NCI-H187 treated with DMSO at 0.1 percent for 48 hours (cell line): ENCODE measurements at regions not wholly inside any gene's neighbourhood (a gene's known extent, or its start where the extent isn't known, plus 50 kb on each side); places are given as distances from the start of the nearest gene placed in this dataset.
"Not testable (repeated sequence)": the region's sequence is repeated elsewhere in the genome, so short reads cannot be mapped to it uniquely, and the experiment has no call there.

Experiments used
- DNase-seq: peaks from one replicate; lab custom pipeline; 2025; lab: John Stamatoyannopoulos, UW

DNA sequence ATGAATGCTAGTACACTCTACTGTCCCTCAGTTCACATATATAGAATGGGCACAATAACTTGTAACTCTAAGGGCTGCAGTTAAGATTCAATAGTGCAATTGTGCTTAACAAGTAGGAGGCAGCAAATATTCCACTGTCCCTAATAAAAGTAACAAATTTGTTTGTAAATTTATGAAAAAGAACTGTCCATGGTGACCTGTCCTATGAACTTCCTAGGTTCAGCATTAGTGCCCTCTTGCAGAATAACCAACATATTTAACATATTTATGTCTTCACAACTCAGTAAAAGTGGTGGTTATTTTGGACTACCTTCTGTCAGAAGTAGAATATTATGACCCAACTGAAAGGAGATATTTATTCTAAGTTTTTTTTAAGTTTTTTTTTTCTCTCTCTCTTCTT, 327.8 kb downstream of the CENPW start:
- DNase-seq: no peak

DNA sequence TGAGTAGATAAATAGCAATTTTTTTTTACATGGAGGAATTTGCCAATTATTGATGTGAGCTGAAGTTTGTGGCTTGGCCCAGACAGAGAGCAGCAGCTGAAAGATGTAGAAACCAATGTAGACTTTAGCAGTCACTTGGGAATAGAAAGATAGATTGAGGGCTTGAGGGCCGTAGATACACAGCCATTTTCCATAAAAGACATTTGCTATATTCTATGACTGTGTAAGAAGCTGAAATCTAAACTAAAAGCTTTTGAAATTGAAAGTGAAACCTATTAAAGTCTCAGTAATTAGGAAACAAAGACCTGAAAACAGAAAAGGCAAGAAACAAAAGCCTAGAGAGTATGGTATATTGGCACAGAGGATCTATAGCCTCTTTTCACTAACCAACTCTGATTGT, 332.7 kb downstream of the CENPW start:
- DNase-seq: no peak

DNA sequence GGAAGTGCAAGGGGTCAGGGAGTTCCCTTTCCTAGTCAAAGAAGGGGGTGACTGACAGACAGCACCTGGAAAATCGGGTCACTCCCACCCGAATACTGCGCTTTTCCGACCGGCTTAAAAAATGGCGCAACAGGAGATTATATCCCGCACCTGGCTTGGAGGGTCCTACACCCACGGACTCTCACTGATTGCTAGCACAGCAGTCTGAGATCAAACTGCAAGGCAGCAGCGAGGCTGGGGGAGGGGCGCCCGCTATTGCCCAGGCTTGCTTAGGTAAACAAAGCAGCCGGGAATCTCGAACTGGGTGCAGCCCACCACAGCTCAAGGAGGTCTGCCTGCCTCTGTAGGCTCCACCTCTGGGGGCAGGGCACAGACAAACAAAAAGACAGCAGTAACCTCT, 333.8 kb downstream of the CENPW start:
- DNase-seq: not testable (repeated sequence)

DNA sequence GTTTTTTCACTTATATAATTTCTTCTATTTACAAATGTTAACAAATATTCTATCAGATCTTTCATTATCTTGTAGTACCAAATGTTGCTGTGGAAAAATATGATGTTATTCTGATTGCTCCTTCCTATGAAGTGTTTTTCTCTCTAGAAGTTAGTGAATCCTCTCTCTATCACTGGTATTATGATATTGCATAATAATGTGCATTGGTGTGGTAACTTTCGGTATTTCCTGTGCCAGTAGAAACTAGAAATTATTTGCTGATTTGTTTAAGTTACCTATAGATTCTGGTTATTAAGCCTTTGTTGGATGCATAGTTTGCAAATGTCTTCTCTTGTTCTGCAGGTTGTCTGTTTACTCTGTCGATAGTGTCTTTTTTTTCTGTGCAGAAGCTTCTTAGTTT, 342.5 kb downstream of the CENPW start:
- no peak for DNase-seq

DNA sequence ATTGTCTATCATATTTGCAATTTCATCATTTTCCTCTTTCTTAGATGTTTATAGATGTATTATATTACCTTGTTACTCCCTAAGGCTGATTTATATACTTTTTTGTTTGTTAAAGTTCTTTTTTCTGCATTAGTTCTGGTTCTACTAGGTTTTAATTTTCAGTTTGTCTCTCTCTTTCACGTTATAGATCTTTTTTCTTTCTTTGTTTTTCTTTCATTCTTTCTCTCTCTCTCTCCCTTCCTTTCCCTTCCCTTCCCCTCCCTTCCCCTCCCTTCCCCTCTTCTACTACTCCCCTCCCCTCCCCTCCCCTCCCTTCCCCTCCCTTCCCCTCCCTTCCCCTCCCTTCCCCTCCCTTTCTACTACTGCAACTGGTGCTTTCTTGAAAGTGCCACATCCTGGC, 345.3 kb downstream of the CENPW start:
- no peak for DNase-seq

DNA sequence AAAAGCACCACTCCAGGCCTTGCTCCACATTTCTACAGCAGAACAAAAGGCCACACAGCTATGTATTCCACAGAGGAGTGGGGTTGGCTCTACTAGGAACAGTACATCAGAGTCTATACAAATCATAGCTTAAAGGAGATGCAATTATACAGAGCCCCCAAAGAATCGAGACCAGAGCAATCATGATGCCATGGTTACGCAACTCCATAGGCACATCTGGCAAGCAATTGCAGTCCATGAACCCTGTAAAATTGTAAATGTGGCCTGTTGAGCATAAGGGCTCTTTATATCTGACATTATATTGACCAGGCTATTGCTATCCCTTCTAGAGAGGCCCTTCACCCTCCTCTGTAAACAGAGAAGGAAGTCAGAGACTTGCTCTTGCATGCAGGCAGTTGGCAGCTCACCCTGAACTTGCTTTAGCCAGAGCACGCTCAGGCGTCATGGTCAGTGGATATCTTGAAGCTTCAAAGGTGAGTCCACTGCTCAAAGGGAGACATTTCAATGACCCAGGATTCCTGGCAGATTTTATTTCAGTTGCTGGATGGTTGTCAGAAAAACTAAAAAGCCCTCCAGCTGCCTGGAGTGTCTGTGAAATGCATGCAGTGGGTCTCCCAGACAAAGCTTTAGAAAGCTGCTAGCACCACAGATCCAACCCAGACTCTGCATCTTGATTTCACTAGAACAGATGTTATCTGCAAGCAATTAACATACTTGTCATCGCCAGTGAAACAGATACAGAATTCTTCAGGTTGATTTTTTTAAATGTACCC, 357.2 kb downstream of the CENPW start:
- no peak for DNase-seq

DNA sequence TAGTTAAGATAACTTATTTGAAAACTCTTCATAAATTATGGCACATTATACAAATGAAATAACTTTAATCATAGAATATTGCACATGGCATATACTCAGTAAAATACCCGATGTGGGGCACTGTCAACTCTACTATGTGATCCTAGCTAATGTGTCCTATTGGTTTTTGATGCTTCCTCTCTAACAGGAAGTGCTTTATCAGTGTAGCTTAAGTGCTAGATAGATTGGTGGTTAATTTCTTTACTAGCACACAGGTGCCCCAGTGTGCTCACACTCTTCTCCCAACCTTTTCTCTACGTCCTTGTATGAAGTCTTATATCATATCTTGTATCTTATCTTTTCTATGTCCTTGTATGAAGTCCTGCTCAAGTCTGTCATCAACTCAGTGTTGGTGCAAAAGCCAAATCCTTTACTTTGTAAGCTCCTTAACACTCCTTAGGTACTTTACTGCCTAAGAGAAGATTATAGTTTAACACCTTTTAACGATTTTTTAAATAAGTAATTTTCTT, 358.9 kb downstream of the CENPW start:
- DNase-seq: no peak

DNA sequence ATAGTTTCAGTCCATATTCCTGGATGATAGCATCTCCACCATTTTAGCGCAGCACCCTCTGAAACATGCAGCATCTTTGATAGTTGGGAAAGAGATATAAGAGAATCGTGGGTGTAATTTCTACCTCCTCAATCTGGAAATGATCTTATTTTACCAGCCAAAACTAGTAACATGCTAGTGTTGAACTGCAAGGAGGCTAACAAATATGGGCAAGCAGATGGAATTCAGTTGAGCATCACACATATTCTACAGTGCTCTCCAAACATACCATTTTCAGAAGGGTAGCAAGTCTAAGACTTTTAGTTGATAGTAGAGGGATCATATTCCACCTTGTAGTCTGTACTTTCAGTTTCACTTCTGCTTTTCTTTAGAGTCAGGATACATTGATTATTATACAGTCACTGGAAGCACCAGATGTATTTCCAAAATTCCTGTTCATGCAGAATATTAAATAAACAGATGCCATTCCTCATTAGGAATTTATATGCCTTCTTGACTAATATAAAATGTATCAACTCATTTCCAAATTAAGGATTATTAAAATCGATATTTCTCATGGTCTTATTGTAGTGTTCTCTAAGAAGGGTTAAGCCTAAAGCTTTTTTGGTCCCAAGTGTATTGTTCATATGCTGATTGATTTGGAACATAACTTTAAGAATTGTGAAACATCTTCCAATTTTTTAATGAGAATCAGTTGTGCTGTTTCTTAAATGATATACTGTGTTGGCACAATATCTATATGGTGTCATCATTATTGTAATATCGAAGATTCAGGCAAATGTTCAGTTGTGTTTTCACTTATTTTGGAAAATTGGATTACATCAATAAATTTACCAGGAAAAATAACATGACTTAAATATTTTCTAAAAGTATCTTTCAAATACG, 362.0 kb downstream of the CENPW start:
- DNase-seq: no peak

DNA sequence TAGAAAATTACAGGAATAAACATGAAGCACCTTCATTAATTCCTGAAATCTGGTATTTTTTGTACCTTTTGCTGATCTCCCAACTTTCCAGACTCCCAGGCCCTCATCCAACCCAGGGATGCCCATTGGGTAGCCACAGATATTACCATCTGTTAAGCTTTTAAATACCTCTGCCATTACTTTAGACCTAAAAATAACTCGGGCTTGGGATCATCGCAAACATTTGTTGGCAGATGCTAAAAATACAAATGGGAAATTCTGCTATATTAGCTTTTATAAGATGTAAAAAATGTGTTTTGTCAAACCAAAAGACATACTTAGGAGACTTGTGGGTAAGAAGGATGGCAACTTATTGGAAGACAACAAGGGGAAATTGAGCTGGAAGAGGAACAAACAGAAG, 376.1 kb downstream of the CENPW start:
- DNase-seq: no peak

DNA sequence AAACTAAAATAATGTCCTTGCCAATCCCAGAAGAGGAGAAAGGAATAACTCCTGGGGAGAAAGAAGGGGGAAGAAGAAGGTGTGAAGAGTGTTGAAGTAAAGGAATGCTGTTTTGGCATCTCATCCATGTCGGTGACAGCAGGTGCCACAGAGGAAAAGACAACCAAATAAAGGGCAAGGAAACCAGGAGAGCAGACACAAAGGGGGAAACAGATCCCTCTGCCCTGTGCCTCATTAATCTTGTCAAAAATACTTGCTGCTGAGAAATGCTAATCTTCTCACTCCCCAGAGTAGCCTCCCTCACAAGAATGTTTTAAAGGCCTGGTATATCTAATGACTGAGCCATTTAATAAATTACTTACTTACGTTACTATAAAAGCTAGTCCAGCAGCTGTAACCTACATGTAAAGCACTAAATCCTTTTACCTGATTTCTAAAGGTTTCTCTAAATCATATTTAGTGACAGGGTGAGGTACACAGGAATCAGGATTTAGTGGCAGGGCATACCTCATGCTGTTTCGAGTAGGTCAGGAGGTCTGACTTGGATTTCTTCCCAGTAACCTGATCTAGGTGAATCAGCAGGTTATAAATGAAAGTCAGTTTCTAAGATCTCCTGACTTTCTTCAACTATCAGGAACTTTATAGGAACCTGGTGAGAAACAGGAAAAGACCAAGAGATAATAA, 377.1 kb downstream of the CENPW start:
- no peak for DNase-seq

DNA sequence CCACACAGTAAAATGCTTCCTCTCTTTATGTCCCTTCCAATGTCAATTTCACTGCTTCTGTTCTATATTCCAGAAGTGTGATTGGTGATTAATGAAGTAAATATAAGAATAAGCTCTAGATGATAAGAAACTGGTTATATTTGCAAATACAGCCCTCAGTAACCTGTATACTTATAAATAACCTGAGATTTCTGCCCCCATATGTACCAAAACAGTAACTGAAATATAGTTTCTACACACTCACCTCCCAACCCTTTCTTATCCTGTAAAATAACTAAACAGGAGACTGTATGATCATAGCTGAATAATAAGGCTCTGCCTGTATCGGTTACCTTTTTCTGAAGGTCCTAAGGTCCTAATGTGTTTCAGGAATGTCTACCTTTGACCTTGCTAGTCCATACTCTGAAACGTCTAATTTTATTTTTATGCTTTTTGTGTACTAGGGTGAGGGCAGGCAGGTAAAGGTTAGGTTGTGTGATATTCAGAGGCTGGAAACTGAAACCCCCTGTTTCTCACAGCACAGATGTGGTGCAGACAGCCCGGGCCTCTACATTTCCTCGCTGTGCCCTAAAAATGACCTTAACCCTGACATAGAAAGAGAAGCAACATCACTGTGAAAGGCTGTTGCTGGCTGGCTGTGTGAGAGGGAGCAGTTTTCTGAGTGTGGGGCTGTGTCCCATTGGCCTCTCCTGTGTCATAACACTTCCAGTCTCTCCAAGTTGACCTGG, 378.8 kb downstream of the CENPW start:
- DNase-seq: no peak

DNA sequence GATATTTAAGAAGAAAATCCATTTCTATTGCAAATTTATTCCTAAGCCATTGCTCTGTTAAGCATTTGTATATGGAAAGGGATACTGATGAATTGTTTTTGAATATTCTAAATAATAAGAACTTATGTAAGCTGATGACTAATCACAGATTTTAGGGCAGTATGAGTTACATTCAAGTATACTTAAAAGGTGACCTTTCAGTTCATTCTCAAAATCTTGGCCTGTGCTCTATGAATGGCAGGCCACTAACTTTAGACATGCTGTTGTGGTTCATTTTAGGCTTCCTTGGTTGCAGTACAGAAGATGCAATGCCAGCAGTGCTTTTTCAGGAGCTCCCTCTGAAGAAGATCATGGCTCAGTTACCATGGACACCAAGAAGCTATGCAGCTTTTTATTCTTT, 380.4 kb downstream of the CENPW start:
- no peak for DNase-seq

DNA sequence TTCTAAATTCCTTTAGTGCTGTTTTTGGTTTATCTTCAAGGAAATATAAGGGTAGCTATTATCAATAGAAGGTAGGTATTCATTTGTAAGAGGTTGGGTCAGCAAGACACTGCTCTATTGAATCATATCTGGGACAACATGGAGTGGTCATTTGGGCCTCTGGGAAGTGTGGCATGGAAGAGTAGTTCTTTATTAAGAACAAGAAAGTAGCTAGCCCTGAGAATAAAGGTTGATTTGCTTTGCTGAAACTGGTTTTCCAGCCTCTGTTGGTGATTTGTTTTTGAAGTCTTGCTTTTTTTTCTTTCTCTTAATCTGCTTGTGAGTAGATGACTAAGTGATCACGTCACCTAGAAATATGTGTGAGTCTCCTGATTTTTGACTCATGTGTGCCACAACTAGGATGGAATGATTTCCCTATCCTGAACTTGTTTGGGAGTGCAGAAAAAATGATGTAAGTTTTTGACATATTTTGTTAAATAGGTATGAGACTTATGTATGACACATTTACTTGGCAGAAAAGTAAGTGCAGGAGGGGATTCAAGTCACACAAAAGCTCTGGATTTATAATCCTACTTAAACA, 381.8 kb downstream of the CENPW start:
- no peak for DNase-seq

DNA sequence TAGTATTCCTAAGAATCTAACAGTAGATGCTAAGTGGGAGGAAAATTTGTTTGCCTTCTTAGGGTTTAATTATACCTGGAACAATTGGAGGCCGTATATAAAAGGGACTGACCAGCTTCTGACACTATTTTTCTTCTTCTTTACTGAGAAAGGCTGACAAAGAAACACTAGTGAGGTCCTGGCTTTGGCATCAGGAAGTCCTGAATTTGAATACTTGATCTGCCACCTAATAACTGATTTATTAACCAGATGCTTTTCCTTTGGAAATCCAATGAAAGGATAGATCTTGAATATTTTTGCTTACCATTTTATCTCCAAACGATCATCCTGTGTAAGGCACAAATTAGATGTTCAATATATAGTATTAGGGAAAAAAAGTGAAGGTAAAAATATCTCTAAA, 382.5 kb downstream of the CENPW start:
- no peak for DNase-seq

DNA sequence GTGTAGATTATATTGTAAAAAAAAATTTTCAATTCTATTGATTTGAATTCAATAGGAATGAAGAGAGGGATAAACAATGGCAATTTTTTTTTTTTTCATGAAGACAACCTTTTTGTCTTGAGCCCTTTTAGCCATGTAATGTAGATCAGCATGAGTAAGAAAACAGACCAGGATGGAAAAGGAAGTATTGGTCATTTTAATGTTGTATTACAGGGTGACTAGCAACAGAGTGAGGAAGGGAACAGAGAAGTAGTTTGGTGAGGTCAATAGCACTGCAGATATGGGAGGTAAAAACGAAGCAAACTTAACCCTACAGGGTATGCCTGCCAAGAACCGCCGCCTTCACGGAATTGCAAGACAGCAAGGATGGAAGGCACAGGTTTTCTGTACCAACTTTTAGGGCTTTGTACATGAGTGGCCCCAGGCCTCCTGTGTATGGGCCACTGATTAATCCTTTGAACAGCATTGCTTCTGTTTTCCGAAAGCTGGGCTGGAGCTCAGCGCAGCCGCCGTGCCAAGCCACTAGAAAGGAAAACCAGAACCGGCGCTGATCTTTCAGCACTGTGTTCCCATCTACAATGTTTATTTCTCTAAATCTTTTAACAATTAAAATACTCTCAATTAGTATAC, 383.7 kb downstream of the CENPW start:
- no peak for DNase-seq

DNA sequence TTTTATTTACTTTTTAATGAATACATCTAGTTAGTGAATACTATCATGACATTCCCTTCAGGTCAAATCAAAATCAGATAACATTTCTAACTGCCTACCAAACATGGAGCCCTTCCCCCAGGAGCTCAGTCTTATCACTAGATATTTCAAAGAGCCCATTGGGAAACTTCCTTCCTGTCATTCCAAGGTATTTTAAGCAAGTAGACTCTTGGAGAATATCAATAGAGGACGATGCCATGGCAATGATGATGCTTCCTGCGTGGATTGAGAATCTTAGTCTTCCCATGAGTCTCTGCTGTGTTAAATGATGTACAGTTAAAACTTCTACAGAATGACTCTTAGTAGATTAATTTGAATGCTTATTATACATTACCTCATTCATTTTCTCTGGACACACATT, 384.9 kb downstream of the CENPW start:
- no peak for DNase-seq

DNA sequence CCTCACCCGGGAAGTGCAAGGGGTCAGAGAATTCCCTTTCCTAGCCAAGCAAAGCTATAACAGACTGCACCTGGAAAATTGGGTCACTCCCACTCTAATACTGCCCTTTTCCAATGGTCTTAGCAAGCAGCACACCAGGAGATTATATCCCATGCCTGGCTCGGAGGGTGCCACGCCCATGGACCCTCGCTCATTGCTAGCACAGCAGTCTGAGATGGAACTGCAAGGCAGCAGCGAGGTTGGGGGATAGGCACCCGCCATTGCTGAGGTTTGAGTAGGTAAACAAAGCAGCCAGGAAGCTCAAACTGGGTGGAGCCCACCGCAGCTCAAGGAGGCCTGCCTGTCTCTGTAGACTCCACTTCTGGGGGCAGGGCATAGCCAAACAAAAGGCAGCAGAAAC, 386.5 kb downstream of the CENPW start:
- not testable (repeated sequence) for DNase-seq

DNA sequence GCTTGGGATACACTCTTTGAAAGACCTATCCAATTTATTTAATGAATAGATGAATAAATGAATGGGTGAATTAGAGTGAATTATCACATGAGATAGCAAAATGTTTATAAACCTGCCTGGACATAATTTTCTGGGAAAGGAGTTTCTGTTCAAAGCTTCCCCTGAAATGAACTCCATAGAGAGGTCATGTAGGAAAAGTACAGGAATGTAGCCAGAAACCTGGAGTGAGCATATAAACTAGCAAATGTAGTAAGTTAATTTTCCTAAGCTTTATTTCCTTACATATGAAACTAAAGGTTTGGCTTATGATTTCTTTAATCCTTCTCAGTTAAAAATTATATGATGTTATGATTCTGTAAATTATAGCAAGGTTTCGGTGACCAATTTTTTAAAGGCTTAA, 380.3 kb upstream of the RSPO3 start:
- no peak for DNase-seq

DNA sequence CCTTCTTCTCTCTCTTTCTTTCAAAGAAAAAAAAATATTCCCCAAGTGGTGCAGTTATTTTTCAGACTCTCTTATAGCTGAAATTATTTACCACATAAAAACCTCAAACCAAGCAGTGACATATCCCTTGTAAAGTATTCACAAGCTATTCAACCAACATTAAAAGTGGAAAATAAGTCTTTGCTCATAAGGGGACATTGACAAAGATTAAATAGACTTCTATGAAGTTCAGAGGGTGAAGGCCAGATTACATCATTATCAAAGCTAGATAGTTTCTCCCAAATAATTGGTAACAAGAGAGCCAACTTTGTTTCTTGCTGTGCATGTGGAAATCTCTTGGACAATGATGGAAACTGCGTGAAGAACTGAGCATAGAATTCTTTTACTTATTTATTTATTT, 379.8 kb upstream of the RSPO3 start:
- DNase-seq: no peak

DNA sequence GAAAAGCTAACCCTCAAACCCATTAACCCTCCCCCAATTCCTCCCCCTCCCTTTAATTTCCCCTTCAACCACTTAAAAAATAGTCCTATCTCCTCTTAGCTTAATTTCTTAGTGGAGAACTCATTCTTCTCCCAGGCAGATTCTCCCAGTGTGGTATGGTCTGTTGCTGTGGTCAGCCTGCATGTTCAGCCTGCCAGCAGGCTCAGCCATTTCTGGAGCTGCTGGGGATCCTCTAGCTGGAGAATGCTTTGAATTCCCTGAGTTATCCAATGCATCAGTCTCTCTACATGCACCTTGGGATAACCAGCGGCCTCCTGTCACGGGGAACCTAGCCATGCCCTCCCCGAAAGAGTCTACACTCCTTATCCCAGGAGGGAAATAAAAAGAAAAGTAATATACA, 375.4 kb upstream of the RSPO3 start:
- no peak for DNase-seq
